GF-D8 (cell line): ENCODE measurements at regions not wholly inside any gene's neighbourhood (a gene's known extent, or its start where the extent isn't known, plus 50 kb on each side); places are given as distances from the start of the nearest gene placed in this dataset.

Source experiments
- DNase-seq: peaks from one replicate; lab custom pipeline; 2025; lab: John Stamatoyannopoulos, UW

- no peak for DNase-seq
Observed at GRCh38 chr3:76432396-76432795, 607.5 kb upstream of the ROBO2 start.

DNA sequence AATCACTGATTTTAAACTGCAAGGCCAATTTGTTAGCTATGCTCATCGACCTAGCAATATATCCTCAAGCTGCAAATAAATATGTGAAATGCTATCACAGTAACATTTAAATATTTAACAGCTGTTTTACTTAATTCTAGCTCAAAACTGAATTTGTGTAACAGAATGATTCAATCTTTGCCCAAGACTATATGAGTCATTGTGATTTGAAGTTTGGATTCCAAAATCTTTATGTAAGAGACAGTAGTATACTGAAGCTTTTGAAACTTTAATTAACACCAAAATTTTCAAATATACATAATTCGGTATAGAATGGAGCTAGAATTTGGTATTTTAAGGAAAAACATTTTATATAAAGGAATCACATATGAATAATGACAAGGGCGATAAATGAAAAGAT, 603.0 kb upstream of the ROBO2 start:
- no peak for DNase-seq

GRCh38 chr3:76438971-76439370, 600.9 kb upstream of the ROBO2 start:
- no peak for DNase-seq

GRCh38 chr3:76442374-76442915, 597.5 kb upstream of the ROBO2 start:
- DNase-seq, result no peak

- DNase-seq, result no peak
Observed at GRCh38 chr3:76456322-76456721, 583.6 kb upstream of the ROBO2 start.

DNA sequence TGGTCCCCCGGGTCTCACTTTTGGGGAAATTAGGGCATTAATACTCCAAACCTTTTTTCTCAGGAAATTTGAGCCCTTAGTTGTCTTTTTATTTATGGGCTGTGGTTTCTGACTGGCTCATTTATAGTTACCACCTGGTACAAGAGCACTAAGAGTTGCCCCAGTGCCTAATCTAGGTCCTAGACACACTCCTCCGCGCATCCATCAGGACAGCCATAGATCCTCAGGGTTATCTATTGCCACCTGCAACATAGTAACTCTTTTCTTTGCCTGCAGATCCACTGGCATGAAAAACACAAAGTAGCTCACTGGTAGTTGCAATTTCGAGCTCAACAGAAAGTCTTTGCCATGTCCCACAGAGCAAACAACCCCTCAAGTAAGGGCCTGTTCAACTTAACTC, 576.4 kb upstream of the ROBO2 start:
- no peak for DNase-seq

GRCh38 chr3:76470285-76470684, 569.6 kb upstream of the ROBO2 start:
- DNase-seq, result no peak

DNA sequence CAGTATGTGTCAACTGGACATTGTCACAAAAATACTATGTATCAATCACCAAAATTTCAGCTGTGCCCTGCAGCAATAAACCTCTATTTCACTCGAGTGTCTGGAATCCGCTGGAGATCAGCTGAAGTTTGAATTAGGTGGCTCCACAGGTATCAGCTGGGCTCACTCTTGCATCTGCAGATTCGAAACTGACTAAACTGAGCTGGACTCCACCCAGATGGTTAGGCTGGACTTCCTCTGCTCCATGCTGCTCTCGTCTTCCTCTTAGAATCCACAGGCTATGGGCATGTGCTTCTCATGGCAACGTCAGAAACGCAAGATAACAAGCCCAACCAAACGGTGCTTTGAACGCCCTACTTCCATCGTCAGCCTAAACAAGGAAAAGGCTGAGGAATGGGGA, 565.3 kb upstream of the ROBO2 start:
- DNase-seq, result no peak

- no peak for DNase-seq
Observed at GRCh38 chr3:76479161-76479650, 560.7 kb upstream of the ROBO2 start.

GRCh38 chr3:76482510-76482909, 557.4 kb upstream of the ROBO2 start:
- DNase-seq, result no peak

GRCh38 chr3:76487446-76487845, 552.5 kb upstream of the ROBO2 start:
- DNase-seq, result no peak

DNA sequence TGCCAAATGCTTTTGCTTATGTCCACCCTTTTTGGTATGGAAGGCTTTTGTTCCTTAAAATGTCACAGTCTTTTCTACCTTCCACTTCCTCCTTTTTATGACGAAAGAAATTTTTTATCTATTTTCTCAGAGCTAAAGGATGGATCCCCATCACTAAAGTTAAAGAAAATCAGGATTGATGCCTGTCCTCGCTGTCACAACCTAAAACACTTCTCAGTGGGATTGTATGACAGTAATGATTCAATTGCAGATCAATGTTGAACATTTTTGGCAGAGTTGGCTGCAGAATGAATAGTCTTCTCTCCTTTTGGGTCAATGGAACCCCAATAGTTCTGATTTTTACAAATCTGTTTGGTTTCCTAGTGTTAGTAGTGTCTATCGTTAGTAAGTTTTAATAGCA, 549.8 kb upstream of the ROBO2 start:
- no peak for DNase-seq

GRCh38 chr3:76495216-76495615, 544.7 kb upstream of the ROBO2 start:
- DNase-seq, result no peak

DNA sequence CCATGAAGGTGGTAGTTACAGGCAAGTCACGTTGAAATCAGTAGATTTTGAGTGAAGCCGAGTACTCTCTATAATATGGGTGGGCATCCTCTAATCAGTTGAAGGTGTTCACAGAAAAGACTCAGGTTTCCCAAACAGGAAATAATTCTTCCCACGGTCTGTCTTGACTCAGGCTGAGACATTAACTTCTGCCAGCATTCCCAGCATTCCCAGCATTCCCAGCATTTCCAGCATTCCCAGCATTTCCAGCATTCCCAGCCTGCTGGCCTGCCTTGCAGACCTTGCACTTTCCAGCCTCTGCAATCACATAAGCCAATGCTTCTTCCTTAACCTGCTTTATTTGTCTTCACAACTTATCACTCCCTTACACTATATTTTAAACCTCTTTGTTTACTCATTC, 542.3 kb upstream of the ROBO2 start:
- no peak for DNase-seq

- DNase-seq, result no peak
Observed at GRCh38 chr3:76500746-76501275, 539.1 kb upstream of the ROBO2 start.

- DNase-seq, result no peak
Observed at GRCh38 chr3:76501315-76501714, 538.6 kb upstream of the ROBO2 start.

GRCh38 chr3:76502076-76502475, 537.8 kb upstream of the ROBO2 start:
- DNase-seq, result no peak

DNA sequence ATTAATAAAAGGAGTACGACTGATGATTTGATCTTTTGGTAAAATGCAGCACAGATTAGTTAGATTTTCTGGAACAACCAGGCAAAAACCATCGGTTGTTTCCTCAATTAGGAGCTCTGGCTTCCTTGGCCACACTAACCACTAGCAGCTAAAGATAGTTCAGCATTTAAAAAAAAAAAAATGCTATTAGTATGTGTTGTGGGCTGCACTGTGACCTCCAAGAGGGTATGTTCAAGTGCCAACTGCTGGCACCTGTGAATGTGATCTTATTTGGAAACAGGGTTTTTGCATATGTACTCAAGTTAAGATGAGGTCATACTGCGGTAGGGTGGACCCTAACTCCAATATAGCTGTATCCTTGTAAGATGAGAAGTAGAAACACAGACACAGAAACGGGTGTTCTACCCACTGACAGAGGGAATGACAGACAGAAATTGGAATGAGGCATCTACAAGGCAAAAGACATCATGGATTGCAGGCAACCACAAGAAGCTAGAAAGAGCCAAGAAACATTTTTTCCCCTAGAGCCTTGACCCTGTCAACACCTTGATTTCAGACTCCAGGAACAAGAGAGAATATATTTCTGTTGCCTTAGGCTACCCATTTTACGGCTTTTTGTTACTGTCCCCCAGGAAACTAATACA, 534.6 kb upstream of the ROBO2 start:
- DNase-seq, result no peak

DNA sequence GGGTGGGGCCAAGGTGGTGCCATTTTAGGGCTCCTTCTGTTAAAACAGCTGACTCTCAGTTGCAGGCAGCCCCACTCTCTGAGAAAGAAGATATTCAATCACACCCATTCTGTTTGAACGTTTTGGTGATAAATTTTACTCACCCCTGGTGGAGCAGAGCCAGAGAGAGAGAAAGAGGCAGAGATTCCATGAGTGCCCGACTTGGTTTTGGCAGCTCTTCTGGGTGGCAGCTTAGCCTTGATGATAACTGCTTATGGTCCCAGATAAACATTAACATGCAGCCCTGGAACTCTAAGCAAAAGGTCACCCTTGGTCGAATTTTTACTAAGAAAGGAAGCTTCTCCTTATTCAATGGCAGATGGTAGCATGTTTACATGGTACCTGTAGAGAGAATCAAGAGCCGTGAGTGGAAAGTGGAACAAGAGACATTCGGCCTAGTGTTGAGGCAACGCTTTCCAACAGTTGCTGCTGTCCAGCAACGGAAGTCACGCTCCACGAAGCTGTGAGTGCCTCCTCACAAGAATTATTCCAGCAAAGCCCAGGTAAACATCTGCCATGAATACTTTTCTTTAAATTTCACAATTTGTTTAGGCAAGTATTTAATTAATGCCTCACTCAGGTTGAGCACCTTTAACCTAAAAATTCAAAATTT, 530.6 kb upstream of the ROBO2 start:
- DNase-seq, result no peak

GRCh38 chr3:76514836-76515235, 525.1 kb upstream of the ROBO2 start:
- DNase-seq, result no peak

- no peak for DNase-seq
Observed at GRCh38 chr3:76523337-76523736, 516.6 kb upstream of the ROBO2 start.

- DNase-seq, result no peak
Observed at GRCh38 chr3:76525726-76526125, 514.2 kb upstream of the ROBO2 start.

DNA sequence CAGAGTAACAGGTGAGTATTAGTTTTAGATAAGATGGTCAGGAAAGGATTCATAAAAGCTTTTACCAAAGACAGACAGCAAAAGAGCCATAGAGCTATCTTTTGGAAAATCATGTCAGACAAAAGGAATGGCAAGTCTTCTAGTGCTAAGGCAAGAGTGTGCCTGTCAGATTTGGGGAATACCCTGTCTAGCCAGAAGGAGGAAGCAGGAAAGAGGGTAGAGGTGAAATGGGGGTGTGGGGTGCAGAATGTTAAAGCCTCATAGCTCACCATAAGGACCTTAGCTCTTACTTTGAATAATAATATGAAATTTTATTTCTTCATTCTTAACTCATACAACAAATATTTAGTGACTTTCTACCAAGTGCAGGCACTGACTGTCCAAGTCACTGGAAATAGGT, 512.1 kb upstream of the ROBO2 start:
- DNase-seq, result no peak
